Body of pancreas (tissue), 4 donors: ENCODE measurements at regions not wholly inside any gene's neighbourhood (a gene's known extent, or its start where the extent isn't known, plus 50 kb on each side); places are given as distances from the start of the nearest gene placed in this dataset.
"Not testable (repeated sequence)": the region's sequence is repeated elsewhere in the genome, so short reads cannot be mapped to it uniquely, and the experiment has no call there.

Experiments used
- ATAC-seq: fragments of 150-250 bp; one replicate; pipeline ENCODE4 v1.9.1; 2016
- DNase-seq, 4 donors: peaks; one replicate each; pipeline ENCODE4 v3.0.0-alpha.2; 2019
- H3K27ac ChIP-seq, 4 donors: fragments of 200-600 bp; sonication (generic); 1 replicate in 3 of 4; 2 replicates in 1 of 4; pipeline versions ENCODE4 v1.5.1 to v1.6.1; 2016 to 2019; ENCODE audit warnings: mild to moderate bottlenecking in 1 of 4, mixed read lengths in 1 of 4, moderate library complexity in 1 of 4
- H3K27me3 ChIP-seq, 2 donors: fragments of 200-600 bp; sonication (generic); one replicate each; pipeline ENCODE4 v1.6.0; 2016; ENCODE audit warnings: mild to moderate bottlenecking in 1 of 2
- H3K36me3 ChIP-seq, 2 donors: fragments of 200-600 bp; sonication (generic); replicated peaks in 1 of 2; 2 replicates each; pipeline ENCODE4 v1.5.1; 2016; ENCODE audit warnings: low read depth in 2 of 2; ENCODE audit not compliant: insufficient read depth in 1 of 2
- H3K4me1 ChIP-seq: fragments of 200-600 bp; sonication (generic); one replicate; pipeline ENCODE4 v1.6.0; 2016
- H3K4me3 ChIP-seq, 2 donors: fragments of 200-600 bp; sonication (generic); 1 replicate in 1 of 2; 2 replicates in 1 of 2; pipeline ENCODE4 v1.5.1; 2016 to 2019
- H3K9me3 ChIP-seq, 3 donors: fragments of 200-600 bp; sonication (generic); 1 replicate in 2 of 3; 2 replicates in 1 of 3; pipeline ENCODE4 v1.5.1; 2016
- CTCF ChIP-seq, 7 experiments: fragments of 450-650 bp in 4 of 7; fragments of 200-600 bp in 3 of 7; sonication (generic) in 3 of 7; IDR thresholded peaks; one replicate each; pipeline ENCODE4 v1.5.1; 2016 to 2019; ENCODE audit warnings: antibody characterized with exemption in 7 of 7
- POLR2A ChIP-seq, 3 donors: fragments of 450-650 bp; IDR thresholded peaks; one replicate each; pipeline ENCODE4 v1.6.1; 2016; ENCODE audit warnings: antibody characterized with exemption in 3 of 3, mild to moderate bottlenecking in 2 of 3
- WGBS, 2 donors: methylation state at CpG; one replicate each; pipeline ENCODE4 v1.1.5; 2017; 5-methylcytosine and 5-hydroxymethylcytosine counted together
- intact Hi-C: fragments of 100-400 bp; cut with DNase I; formaldehyde crosslinking; loops from one replicate; pipeline ENCODE4 v1.15.1; 2023

DNA sequence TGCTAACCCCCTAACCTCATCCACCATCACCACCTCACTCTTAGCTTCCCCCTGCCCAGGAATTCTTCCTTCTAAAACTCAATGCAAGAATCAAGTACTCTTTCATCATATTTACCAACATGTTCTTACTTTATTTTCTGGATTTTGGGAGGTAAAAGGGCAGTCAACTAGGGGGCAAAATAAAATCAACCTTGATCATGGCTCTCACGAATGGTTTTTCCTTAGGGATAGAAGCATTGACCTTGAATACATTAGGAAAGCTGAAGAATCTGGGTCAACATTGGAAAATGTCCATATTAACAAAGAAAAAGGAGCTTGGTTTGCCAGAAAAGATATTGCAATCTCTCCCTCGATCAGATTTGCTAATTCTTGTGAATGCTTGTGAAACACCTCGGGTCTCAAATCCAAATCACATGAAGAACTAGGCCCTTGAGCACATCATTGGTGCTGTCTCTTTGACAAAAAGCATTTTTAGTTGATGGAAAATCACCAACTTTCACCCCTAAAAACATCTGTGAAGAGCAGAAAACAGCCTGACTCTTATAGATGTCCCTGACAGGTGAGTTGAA lies 58.9 kb downstream of the ZC3H11B start:
- no peak for TF ChIP-seq CTCF (IDR thresholded peaks at IDR 0.05)
- no peak for TF ChIP-seq POLR2A (IDR thresholded peaks at IDR 0.05)
- DNase-seq (no peak), ATAC-seq (no peak)
- H3K27me3 ChIP-seq, result no peaks in the 10 kb centered on the region
- WGBS, 2 donors, result 15 to 26% methylated on average over 3 of the region's 3 CpGs
- H3K4me1 ChIP-seq, result no peaks in the 10 kb centered on the region
- H3K9me3 ChIP-seq, result no peaks in the 10 kb centered on the region
- no peak overlapping the region for H3K4me3 ChIP-seq
- intact Hi-C loops, result no loop called here
- no peak overlapping the region for H3K27ac ChIP-seq
- H3K36me3 ChIP-seq, result no peaks in the 10 kb centered on the region

GRCh38 chr1:219550201-219550600 lies 62.7 kb downstream of the ZC3H11B start:
- DNase-seq (no peak), ATAC-seq (no peak)
- TF ChIP-seq POLR2A (IDR thresholded peaks at IDR 0.05) (no peak), CTCF (IDR thresholded peaks at IDR 0.05) (no peak)
- H3K4me3 ChIP-seq, result no peak overlapping the region
- H3K27me3 ChIP-seq, result no peaks in the 10 kb centered on the region
- no peaks in the 10 kb centered on the region for H3K9me3 ChIP-seq
- 55 to 60% methylated on average over 2 of the region's 2 CpGs for WGBS, 2 donors
- no peak overlapping the region for H3K27ac ChIP-seq
- no peaks in the 10 kb centered on the region for H3K36me3 ChIP-seq
- intact Hi-C loops, result no loop called here
- no peaks in the 10 kb centered on the region for H3K4me1 ChIP-seq

DNA sequence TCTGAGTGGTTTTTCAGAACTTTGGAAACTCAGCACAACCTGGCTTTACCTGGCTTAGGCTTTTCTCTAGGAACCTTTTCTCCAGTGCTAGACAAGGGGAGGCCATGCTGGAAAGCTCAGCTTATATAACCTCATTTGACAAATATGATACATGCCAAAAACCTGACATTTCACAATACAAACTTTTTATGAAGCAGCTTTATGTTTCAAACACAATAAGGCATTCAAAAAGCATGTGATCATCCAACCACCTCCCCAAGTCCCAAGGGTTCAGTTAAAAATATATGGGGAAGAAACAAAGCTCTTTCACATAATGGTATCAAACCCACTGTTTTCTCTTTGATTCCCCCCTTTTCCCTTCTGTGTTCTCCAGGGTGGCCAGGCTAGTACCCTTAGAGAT lies 63.7 kb downstream of the ZC3H11B start:
- Histone ChIP-seq H3K4me3 (no peak overlapping the region), H3K36me3 (no peaks in the 10 kb centered on the region), H3K27ac (no peak overlapping the region), H3K9me3 (no peaks in the 10 kb centered on the region), H3K27me3 (no peaks in the 10 kb centered on the region), H3K4me1 (no peaks in the 10 kb centered on the region)
- TF ChIP-seq POLR2A (IDR thresholded peaks at IDR 0.05), result no peak
- TF ChIP-seq CTCF (IDR thresholded peaks at IDR 0.05), result no peak
- intact Hi-C loops, result no loop called here
- ATAC-seq (no peak), DNase-seq (no peak)

DNA sequence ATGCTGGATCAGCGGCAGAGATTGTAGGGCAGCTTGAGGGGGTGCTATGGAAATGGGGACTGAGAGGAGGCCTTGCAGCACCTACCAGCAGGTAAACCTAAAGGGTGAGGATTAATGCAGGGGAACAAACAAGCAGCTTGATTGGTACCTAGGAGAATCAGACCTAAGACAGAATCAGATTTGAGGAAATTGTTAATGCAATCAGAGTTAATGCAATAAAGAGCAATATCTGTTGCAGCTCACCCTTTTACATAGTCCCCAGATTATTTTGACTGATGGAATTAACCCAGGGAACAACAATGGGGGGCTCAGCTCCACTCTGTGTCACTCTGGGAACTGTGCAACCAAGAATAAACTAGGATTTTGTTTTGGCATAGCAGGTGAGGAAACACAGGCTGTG lies 64.5 kb downstream of the ZC3H11B start:
- intact Hi-C loops, result no loop called here
- DNase-seq, result no peak

GRCh38 chr1:219545756-219546155 lies 67.1 kb downstream of the ZC3H11B start:
- ATAC-seq, H3K36me3 ChIP-seq, H3K4me1 ChIP-seq, H3K27ac ChIP-seq, H3K9me3 ChIP-seq, H3K4me3 ChIP-seq, H3K27me3 ChIP-seq, intact Hi-C loops, DNase-seq: not testable (repeated sequence)
- 84% methylated on average over 5 of the region's 31 CpGs; no CpG with 5 or more reads in 1 of the 2 donors for WGBS, 2 donors

More for the DNA sequence above, 64.5 kb downstream of the ZC3H11B start:
- Histone ChIP-seq H3K27me3 (no peaks in the 10 kb centered on the region), H3K4me1 (no peaks in the 10 kb centered on the region), H3K27ac (no peak overlapping the region), H3K9me3 (no peaks in the 10 kb centered on the region), H3K36me3 (no peaks in the 10 kb centered on the region), H3K4me3 (no peak overlapping the region)
- no peak for ATAC-seq
- 85 to 100% methylated on average over 1 of the region's 1 CpG for whole genome bisulfite sequencing, 2 donors
- TF ChIP-seq CTCF (IDR thresholded peaks at IDR 0.05), result no peak
- no peak for TF ChIP-seq POLR2A (IDR thresholded peaks at IDR 0.05)
